A673 (cell line): ENCODE measurements at regions not wholly inside any gene's neighbourhood (a gene's known extent, or its start where the extent isn't known, plus 50 kb on each side); places are given as distances from the start of the nearest gene placed in this dataset.

Source experiments
- BruUV-seq: library from RNA; stranded (reverse); fragments of 400-500 nt; replicated peaks from 2 replicates; lab custom pipeline; 2021; lab: Mats Ljungman, UMichigan
- CTCF ChIA-PET: fragments of 300-600 bp; sonication (Branson Sonifier 250); formaldehyde crosslinking; loops from one replicate; lab custom pipeline; 2022; ENCODE audit warnings: antibody characterized with exemption; lab: Charles Lee
- POLR2A ChIA-PET: fragments of 300-600 bp; sonication (Branson Sonifier 250); formaldehyde crosslinking; loops from one replicate; lab custom pipeline; 2022; ENCODE audit warnings: antibody characterized with exemption; ENCODE audit not compliant: low non-redundant PET; lab: Charles Lee
- DNase-seq: peaks from one replicate; pipeline ENCODE4 v3.0.0-alpha.2; 2015; ENCODE audit warnings: low spot score
- H3K27ac ChIP-seq: fragments of 200-600 bp; sonication (generic); 2 replicates; pipeline ENCODE4 v1.5.1; 2016; ENCODE audit warnings: mixed run types, low read depth, mild to moderate bottlenecking, mixed read lengths, antibody characterized with exemption, low read length; ENCODE audit not compliant: poor library complexity, severe bottlenecking
- H3K27me3 ChIP-seq: fragments of 200-600 bp; sonication (generic); replicated peaks from 2 replicates; pipeline ENCODE4 v1.6.1; 2017; ENCODE audit warnings: mixed run types, low read depth, mild to moderate bottlenecking, mixed read lengths, antibody characterized with exemption, low read length; ENCODE audit not compliant: insufficient read depth, poor library complexity
- H3K36me3 ChIP-seq: fragments of 200-600 bp; sonication (generic); 2 replicates; pipeline ENCODE4 v1.6.1; 2016; ENCODE audit warnings: mixed run types, mild to moderate bottlenecking, mixed read lengths, antibody characterized with exemption, low read length; ENCODE audit not compliant: insufficient read depth, poor library complexity, severe bottlenecking
- H3K4me1 ChIP-seq: fragments of 200-600 bp; sonication (generic); 2 replicates; pipeline ENCODE4 v1.6.1; 2017; ENCODE audit warnings: mixed run types, mild to moderate bottlenecking, mixed read lengths, antibody characterized with exemption, low read length; ENCODE audit not compliant: insufficient read depth, poor library complexity, severe bottlenecking
- H3K4me3 ChIP-seq: fragments of 200-600 bp; sonication (generic); 2 replicates; pipeline ENCODE4 v1.5.1; 2016; ENCODE audit warnings: low read depth, mixed run types, mild to moderate bottlenecking, mixed read lengths, low read length; ENCODE audit not compliant: poor library complexity, severe bottlenecking
- H3K9me3 ChIP-seq: fragments of 200-600 bp; sonication (generic); 2 replicates; pipeline ENCODE4 v1.6.1; 2016; ENCODE audit warnings: mixed run types, low read depth, mild to moderate bottlenecking, mixed read lengths, antibody characterized with exemption, low read length; ENCODE audit not compliant: poor library complexity, severe bottlenecking
- CTCF ChIP-seq: fragments of 300-800, 200-600 bp; sonication (generic); conservative IDR thresholded peaks from 2 replicates; pipeline ENCODE4 v1.5.1; 2017; ENCODE audit warnings: low read depth, mild to moderate bottlenecking, antibody characterized with exemption, low read length, moderate library complexity, mixed read lengths
- EZH2 ChIP-seq: fragments of 200-600 bp; sonication (generic); IDR thresholded peaks from 2 replicates; pipeline ENCODE4 v1.6.1; 2017; ENCODE audit warnings: borderline replicate concordance, low read depth, mild to moderate bottlenecking, mixed read lengths, antibody characterized with exemption, low read length; ENCODE audit not compliant: poor library complexity, severe bottlenecking
- intact Hi-C: fragments of 100-400 bp; cut with micrococcal nuclease; formaldehyde crosslinking; loops from one replicate; pipeline ENCODE4 v1.10.0; 2022; ENCODE audit not compliant: unreplicated experiment

GRCh38 chr1:5645929-5646328, 346.3 kb downstream of the NPHP4 start:
- no peaks in the 10 kb centered on the region for H3K4me1 ChIP-seq
- no peak for DNase-seq
- no peak overlapping the region for H3K4me3 ChIP-seq
- ChIA-PET CTCF (no interaction called here), POLR2A (no interaction called here)
- BruUV-seq, result no TSS peak
- H3K27ac ChIP-seq, result no peak overlapping the region
- H3K27me3 ChIP-seq, result no peaks in the 10 kb centered on the region
- no peaks in the 10 kb centered on the region for H3K36me3 ChIP-seq
- intact Hi-C loops, result no loop called here
- TF ChIP-seq EZH2, result no peak
- TF ChIP-seq CTCF, result no peak
- H3K9me3 ChIP-seq, result no peaks in the 10 kb centered on the region

GRCh38 chr1:5645135-5645399, 347.2 kb downstream of the NPHP4 start:
- BruUV-seq, result no TSS peak
- no peaks in the 10 kb centered on the region for H3K4me1 ChIP-seq
- no peaks in the 10 kb centered on the region for H3K27me3 ChIP-seq
- ChIA-PET CTCF (no interaction called here), POLR2A (no interaction called here)
- H3K36me3 ChIP-seq, result no peaks in the 10 kb centered on the region
- no peak for DNase-seq
- no peak overlapping the region for H3K27ac ChIP-seq
- H3K9me3 ChIP-seq, result no peaks in the 10 kb centered on the region
- intact Hi-C loops, result no loop called here
- no peak for TF ChIP-seq EZH2
- TF ChIP-seq CTCF, result no peak
- H3K4me3 ChIP-seq, result no peak overlapping the region

- no peaks in the 10 kb centered on the region for H3K36me3 ChIP-seq
- no peaks in the 10 kb centered on the region for H3K4me1 ChIP-seq
- ChIA-PET CTCF (no interaction called here), POLR2A (no interaction called here)
- no peaks in the 10 kb centered on the region for H3K9me3 ChIP-seq
- BruUV-seq, result no TSS peak
- no peak for DNase-seq
- TF ChIP-seq CTCF (no peak), EZH2 (no peak)
- no peak overlapping the region for H3K4me3 ChIP-seq
- no peaks in the 10 kb centered on the region for H3K27me3 ChIP-seq
- H3K27ac ChIP-seq, result no peak overlapping the region
- intact Hi-C loops, result no loop called here
Observed at GRCh38 chr1:5644281-5645134, 347.7 kb downstream of the NPHP4 start.
